Neuron (in vitro differentiated cells): ENCODE measurements at regions not wholly inside any gene's neighbourhood (a gene's known extent, or its start where the extent isn't known, plus 50 kb on each side); places are given as distances from the start of the nearest gene placed in this dataset.

Experiments used
- H2AFZ ChIP-seq: one replicate; pipeline ENCODE4 v1.6.1; 2013; ENCODE audit warnings: low read depth, mild to moderate bottlenecking, inconsistent platforms, low read length, moderate library complexity
- H3K27me3 ChIP-seq: one replicate; pipeline ENCODE4 v1.6.1; 2013; ENCODE audit warnings: low read length; ENCODE audit not compliant: insufficient read depth
- H3K36me3 ChIP-seq: one replicate; pipeline ENCODE4 v1.6.1; 2013; ENCODE audit warnings: low read length; ENCODE audit not compliant: insufficient read depth
- H3K4me1 ChIP-seq: one replicate; pipeline ENCODE4 v1.6.1; 2013; ENCODE audit warnings: low read length; ENCODE audit not compliant: insufficient read depth
- H3K4me3 ChIP-seq: 2 replicates; pipeline ENCODE4 v1.5.1; 2013; ENCODE audit warnings: mild to moderate bottlenecking, low read length, moderate library complexity
- H3K9me3 ChIP-seq: one replicate; pipeline ENCODE4 v1.6.1; 2013; ENCODE audit warnings: low read length

- Histone ChIP-seq H3K36me3 (no peaks in the 10 kb centered on the region), H3K4me3 (no peak overlapping the region), H3K4me1 (peaks cover 7% of the 10 kb centered on the region), H2AFZ (no peak overlapping the region), H3K27me3 (no peaks in the 10 kb centered on the region), H3K9me3 (no peaks in the 10 kb centered on the region)
Observed at GRCh38 chr9:73549991-73550390, 398.3 kb downstream of the ANXA1 start.

DNA sequence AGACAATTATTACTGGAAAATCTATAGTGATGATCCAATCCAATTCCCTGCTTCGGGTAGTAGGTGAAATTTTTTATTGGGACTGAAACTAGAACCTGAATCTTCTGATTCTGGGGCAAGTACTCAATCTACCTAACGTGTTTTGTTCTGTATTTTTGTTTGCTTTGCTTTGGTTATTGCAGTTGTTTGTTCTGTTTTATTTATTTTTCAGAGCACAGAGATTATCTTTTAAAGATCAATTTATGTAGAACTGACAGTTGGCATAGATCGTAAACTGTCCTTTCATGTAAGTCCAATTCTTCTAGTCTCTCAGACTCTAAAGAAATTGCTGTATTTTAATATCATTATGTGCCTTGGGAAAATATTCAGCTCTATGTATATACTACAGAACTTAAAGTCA is 401.6 kb downstream of the ANXA1 start:
- H3K9me3 ChIP-seq = no peaks in the 10 kb centered on the region
- H3K36me3 ChIP-seq = no peaks in the 10 kb centered on the region
- H3K27me3 ChIP-seq = no peaks in the 10 kb centered on the region
- H2AFZ ChIP-seq = no peak overlapping the region
- H3K4me1 ChIP-seq = peaks cover 2% of the 10 kb centered on the region
- H3K4me3 ChIP-seq = no peak overlapping the region

- no peaks in the 10 kb centered on the region for H3K36me3 ChIP-seq
- no peak overlapping the region for H3K4me3 ChIP-seq
- no peaks in the 10 kb centered on the region for H3K9me3 ChIP-seq
- no peaks in the 10 kb centered on the region for H3K27me3 ChIP-seq
- no peaks in the 10 kb centered on the region for H3K4me1 ChIP-seq
- no peak overlapping the region for H2AFZ ChIP-seq
Observed at GRCh38 chr9:73558471-73558870, 406.8 kb downstream of the ANXA1 start.

DNA sequence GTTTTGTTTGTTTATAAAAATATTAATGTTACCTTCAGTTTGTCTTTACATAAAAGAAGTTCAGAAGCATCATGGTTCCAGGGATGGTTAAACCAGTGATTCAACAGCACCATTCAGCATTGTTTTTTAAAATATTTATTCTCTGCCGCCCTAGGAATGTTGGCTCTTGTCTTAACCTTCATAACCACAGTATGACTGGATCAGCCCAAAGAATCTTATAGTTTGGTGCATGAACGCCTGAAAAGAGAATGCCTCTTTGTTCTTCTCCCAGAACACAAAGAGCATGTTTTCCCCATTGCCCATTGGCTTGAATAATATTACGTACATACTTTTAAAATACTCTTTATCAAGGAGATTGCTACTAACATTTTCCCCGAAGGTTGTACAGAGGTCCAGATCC is 413.4 kb downstream of the ANXA1 start:
- peak overlapping the region; percentile 47 for H2AFZ ChIP-seq
- H3K27me3 ChIP-seq = no peaks in the 10 kb centered on the region
- H3K4me1 ChIP-seq = peaks cover 8% of the 10 kb centered on the region
- H3K9me3 ChIP-seq = no peaks in the 10 kb centered on the region
- no peak overlapping the region for H3K4me3 ChIP-seq
- no peaks in the 10 kb centered on the region for H3K36me3 ChIP-seq

- Histone ChIP-seq H3K27me3 (no peaks in the 10 kb centered on the region), H2AFZ (no peak overlapping the region)
Observed at GRCh38 chr9:73565833-73566465, 414.3 kb downstream of the ANXA1 start.

GRCh38 chr9:73566627-73567026 is 415.0 kb downstream of the ANXA1 start:
- Histone ChIP-seq H3K4me1 (peaks cover 8% of the 10 kb centered on the region), H3K36me3 (no peaks in the 10 kb centered on the region), H2AFZ (no peak overlapping the region), H3K27me3 (no peaks in the 10 kb centered on the region), H3K4me3 (no peak overlapping the region), H3K9me3 (no peaks in the 10 kb centered on the region)

More at GRCh38 chr9:73565833-73566465, 414.3 kb downstream of the ANXA1 start:
- H3K4me3 ChIP-seq = no peak overlapping the region
- H3K36me3 ChIP-seq = no peaks in the 10 kb centered on the region
- H3K9me3 ChIP-seq = no peaks in the 10 kb centered on the region
- H3K4me1 ChIP-seq = peaks cover 8% of the 10 kb centered on the region

GRCh38 chr9:73573235-73573634 is 421.6 kb downstream of the ANXA1 start:
- Histone ChIP-seq H3K4me3 (no peak overlapping the region), H3K9me3 (no peaks in the 10 kb centered on the region), H3K36me3 (no peaks in the 10 kb centered on the region), H2AFZ (no peak overlapping the region), H3K4me1 (peaks cover 17% of the 10 kb centered on the region), H3K27me3 (no peaks in the 10 kb centered on the region)

DNA sequence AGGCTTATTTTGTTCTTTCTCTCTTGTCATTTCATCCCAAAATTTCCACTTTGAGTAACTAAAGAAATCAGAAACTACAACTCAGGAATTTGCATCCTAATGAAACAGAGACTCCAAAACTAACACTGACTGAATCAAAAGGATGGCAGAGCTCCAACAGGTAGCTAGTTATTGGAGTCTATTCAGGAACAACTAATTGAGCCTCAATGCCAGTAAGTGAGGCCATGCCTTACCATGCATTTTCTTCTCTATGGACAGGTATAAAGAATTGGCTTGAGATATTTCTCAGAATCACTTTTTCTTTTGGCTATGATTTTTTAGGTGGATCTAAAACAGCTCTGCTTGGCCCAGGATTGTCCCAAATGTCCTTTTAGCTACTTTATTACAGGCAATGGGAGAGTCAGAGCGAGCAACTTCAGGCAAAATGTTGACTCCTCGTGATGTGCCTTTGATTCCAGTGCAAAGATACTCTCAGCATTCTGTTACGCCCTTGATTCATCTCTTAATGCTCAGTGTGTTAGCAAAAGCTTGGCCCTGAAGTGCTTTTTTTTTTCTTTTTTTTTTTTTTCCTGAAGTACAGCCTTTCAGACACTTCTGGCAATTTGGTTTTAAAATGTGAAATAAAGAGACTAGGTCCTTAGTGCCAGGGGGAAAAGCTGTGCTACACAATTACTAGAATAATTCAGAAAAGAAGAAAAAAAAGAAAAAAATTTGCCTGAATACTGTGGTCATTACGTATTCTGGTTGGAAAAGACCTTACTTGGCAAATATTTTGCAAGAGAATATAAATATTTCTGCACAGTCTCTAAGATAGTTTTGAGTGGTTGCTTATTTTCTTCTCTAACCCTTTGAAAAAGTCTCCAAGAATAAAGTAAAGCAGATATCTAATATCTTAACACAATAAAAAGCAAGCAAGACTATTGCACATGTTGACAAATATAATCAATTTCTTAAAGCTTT is 423.7 kb downstream of the ANXA1 start:
- H3K4me1 ChIP-seq = peaks cover 17% of the 10 kb centered on the region
- H3K27me3 ChIP-seq = no peaks in the 10 kb centered on the region
- H2AFZ ChIP-seq = no peak overlapping the region
- H3K9me3 ChIP-seq = no peaks in the 10 kb centered on the region
- H3K4me3 ChIP-seq = no peak overlapping the region
- no peaks in the 10 kb centered on the region for H3K36me3 ChIP-seq

GRCh38 chr9:73577848-73578247 is 426.2 kb downstream of the ANXA1 start:
- Histone ChIP-seq H3K9me3 (no peaks in the 10 kb centered on the region), H3K4me3 (no peak overlapping the region), H3K36me3 (no peaks in the 10 kb centered on the region), H3K27me3 (no peaks in the 10 kb centered on the region), H3K4me1 (peaks cover 17% of the 10 kb centered on the region), H2AFZ (no peak overlapping the region)

GRCh38 chr9:73579823-73580222 is 428.2 kb downstream of the ANXA1 start:
- Histone ChIP-seq H2AFZ (no peak overlapping the region), H3K27me3 (no peaks in the 10 kb centered on the region), H3K4me3 (no peak overlapping the region), H3K9me3 (no peaks in the 10 kb centered on the region), H3K4me1 (peaks cover 6% of the 10 kb centered on the region), H3K36me3 (no peaks in the 10 kb centered on the region)

DNA sequence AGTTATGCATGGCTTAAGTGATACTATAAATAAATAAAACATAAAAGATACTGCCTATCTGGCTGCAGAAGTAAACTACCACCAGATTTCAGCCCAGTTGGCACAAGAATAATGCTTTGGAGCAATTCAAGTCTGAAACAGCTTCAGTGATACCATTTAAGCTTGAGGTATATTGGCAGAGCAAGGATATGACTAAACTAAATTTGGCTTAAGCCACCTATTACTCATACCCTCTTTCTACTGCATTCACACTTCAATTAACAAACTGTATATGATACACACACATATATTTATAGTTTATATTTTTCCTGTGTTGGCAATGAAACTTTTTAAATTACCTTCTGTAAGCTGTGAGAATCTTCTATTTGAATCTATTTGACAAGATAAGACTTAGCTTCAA is 431.9 kb downstream of the ANXA1 start:
- Histone ChIP-seq H3K4me3 (no peak overlapping the region), H3K27me3 (no peaks in the 10 kb centered on the region), H2AFZ (no peak overlapping the region), H3K4me1 (no peaks in the 10 kb centered on the region), H3K36me3 (no peaks in the 10 kb centered on the region), H3K9me3 (no peaks in the 10 kb centered on the region)

DNA sequence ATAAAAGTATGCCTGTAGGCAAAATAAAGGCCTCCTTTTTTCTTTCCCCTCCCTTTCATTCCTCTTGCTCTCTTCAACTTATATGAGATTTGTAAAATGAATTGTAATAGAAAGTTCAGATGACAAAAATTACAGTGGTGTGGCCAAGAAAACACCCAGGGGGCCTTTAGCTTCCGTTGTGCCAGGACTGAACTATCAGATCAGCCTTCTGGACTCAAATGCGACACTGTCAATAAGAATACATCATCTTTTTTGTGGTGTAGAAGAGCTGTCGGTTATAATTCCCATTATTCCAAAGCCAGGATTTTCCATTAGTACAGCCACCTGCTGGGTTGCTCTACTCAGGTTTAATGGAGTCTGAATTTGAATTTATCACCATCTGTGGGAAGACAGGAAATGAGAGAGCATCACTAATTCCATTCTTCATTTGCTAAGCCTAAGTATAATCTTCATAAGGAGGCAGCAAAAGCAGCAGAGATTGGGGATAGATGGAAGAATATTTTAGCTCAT is 443.4 kb downstream of the ANXA1 start:
- H3K4me3 ChIP-seq = no peak overlapping the region
- peaks cover 9% of the 10 kb centered on the region for H3K4me1 ChIP-seq
- H3K9me3 ChIP-seq = no peaks in the 10 kb centered on the region
- no peaks in the 10 kb centered on the region for H3K36me3 ChIP-seq
- H3K27me3 ChIP-seq = no peaks in the 10 kb centered on the region
- no peak overlapping the region for H2AFZ ChIP-seq

GRCh38 chr9:73596321-73596720 is 444.7 kb downstream of the ANXA1 start:
- no peak overlapping the region for H2AFZ ChIP-seq
- no peaks in the 10 kb centered on the region for H3K27me3 ChIP-seq
- peaks cover 9% of the 10 kb centered on the region for H3K4me1 ChIP-seq
- H3K36me3 ChIP-seq = no peaks in the 10 kb centered on the region
- H3K4me3 ChIP-seq = no peak overlapping the region
- no peaks in the 10 kb centered on the region for H3K9me3 ChIP-seq
